GM12878 (cell line): ENCODE measurements at regions not wholly inside any gene's neighbourhood (a gene's known extent, or its start where the extent isn't known, plus 50 kb on each side); places are given as distances from the start of the nearest gene placed in this dataset.

Experiments
- CTCF ChIP-seq, 3 experiments: IDR thresholded peaks in 2 of 3; conservative IDR thresholded peaks in 1 of 3; 2 replicates each; pipeline ENCODE4 v1.5.1; 2011; ENCODE audit warnings: low read depth in 3 of 3, low read length in 3 of 3, mild to moderate bottlenecking in 3 of 3, control low read depth in 2 of 3, moderate library complexity in 2 of 3, inconsistent platforms in 1 of 3, mixed read lengths in 1 of 3; ENCODE audit not compliant: control insufficient read depth in 2 of 3, insufficient read depth in 1 of 3; ENCODE audit errors: extremely low read depth in 1 of 3
- EP300 ChIP-seq, 2 experiments: fragments of 150-350 bp in 1 of 2; IDR thresholded peaks; 2 replicates each; pipeline ENCODE4 v1.6.1; 2011 to 2012; ENCODE audit warnings: low read depth in 2 of 2, low read length in 2 of 2, borderline replicate concordance in 1 of 2, improper control_type of control experiment in 1 of 2, inconsistent platforms in 1 of 2; ENCODE audit not compliant: control insufficient read depth in 1 of 2
- JUND ChIP-seq: IDR thresholded peaks from 2 replicates; pipeline ENCODE4 v1.6.1; 2012; ENCODE audit warnings: low read depth, mild to moderate bottlenecking, low read length, improper control_type of control experiment, moderate library complexity
- POLR2A ChIP-seq: IDR thresholded peaks from 2 replicates; pipeline ENCODE4 v1.6.1; 2011; ENCODE audit warnings: low read depth, mild to moderate bottlenecking, low read length
- RCOR1 ChIP-seq: conservative IDR thresholded peaks from 2 replicates; pipeline ENCODE4 v1.6.1; 2012; ENCODE audit warnings: low read depth, low read length, improper control_type of control experiment
- ZNF592 ChIP-seq: fragments of 450-650 bp; IDR thresholded peaks from 2 replicates; pipeline ENCODE4 v1.6.1; 2017; ENCODE audit warnings: mild to moderate bottlenecking, moderate library complexity
- ZNF622 ChIP-seq: fragments of 450-650 bp; IDR thresholded peaks from 2 replicates; pipeline ENCODE4 v1.6.1; 2017; ENCODE audit warnings: mild to moderate bottlenecking, inconsistent platforms

GRCh38 chr5:13611604-13612003 lies 332.9 kb downstream of the DNAH5 start:
- TF ChIP-seq POLR2A (no peak), EP300 (IDR thresholded peaks at IDR 0.05; ENCODE audit: borderline replicate concordance in 1 of 2, control insufficient read depth in 1 of 2, low read depth in 2 of 2, low read length in 2 of 2) (no peak), JUND (no peak), ZNF622 (no peak), RCOR1 (no peak), ZNF592 (no peak), CTCF (IDR thresholded peaks at IDR 0.05 in 2 of 3, conservative IDR thresholded peaks at IDR 0.05 in 1 of 3; ENCODE audit: control insufficient read depth in 2 of 3, extremely low read depth in 1 of 3, insufficient read depth in 1 of 3, low read depth in 3 of 3, low read length in 3 of 3) (no peak)
